K562 (cell line): ENCODE measurements at regions not wholly inside any gene's neighbourhood (a gene's known extent, or its start where the extent isn't known, plus 50 kb on each side); places are given as distances from the start of the nearest gene placed in this dataset.

ENCODE experiments used
- MTF1 ChIP-seq: fragments of 250-450 bp; sonication (Bioruptor Pico); IDR thresholded peaks from 2 replicates; pipeline ENCODE4 v1.9.0; 2021; ENCODE audit warnings: moderate library complexity, mild to moderate bottlenecking, inconsistent platforms, borderline replicate concordance
- ZNF561 ChIP-seq: fragments of 450-650 bp; formaldehyde crosslinking; conservative IDR thresholded peaks from 2 replicates; pipeline ENCODE4 v1.4.0; 2020; ENCODE audit warnings: mild to moderate bottlenecking, moderate library complexity
- TF ChIP-seq, protein P1 (sequence below): fragments of 150-350 bp; IDR thresholded peaks from 2 replicates; pipeline ENCODE4 v1.6.1; 2014; ENCODE audit warnings: low read depth, mild to moderate bottlenecking, low read length, borderline replicate concordance

DNA sequence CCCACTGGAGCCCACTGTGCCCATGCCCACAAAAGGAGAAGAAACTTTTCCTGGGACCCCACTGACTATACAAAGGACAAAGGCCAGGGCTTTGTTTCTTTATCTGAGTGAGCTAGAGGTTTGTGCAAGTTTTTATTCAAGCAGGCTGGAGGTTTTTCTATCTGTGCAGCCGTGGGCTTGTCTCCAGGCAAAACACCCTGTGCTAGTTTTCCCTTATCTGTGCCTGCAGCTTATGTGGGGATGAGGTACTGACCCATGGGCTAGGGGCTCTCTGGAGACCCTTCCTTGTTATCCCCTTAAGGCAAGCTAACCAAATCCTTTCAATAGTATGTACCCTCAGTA lies 545.5 kb downstream of the ZPLD1 start:
- TF ChIP-seq ZNF561 (no peak), MTF1 (CRISPR knock-in tag) (no peak)
- TF ChIP-seq, protein P1, sequence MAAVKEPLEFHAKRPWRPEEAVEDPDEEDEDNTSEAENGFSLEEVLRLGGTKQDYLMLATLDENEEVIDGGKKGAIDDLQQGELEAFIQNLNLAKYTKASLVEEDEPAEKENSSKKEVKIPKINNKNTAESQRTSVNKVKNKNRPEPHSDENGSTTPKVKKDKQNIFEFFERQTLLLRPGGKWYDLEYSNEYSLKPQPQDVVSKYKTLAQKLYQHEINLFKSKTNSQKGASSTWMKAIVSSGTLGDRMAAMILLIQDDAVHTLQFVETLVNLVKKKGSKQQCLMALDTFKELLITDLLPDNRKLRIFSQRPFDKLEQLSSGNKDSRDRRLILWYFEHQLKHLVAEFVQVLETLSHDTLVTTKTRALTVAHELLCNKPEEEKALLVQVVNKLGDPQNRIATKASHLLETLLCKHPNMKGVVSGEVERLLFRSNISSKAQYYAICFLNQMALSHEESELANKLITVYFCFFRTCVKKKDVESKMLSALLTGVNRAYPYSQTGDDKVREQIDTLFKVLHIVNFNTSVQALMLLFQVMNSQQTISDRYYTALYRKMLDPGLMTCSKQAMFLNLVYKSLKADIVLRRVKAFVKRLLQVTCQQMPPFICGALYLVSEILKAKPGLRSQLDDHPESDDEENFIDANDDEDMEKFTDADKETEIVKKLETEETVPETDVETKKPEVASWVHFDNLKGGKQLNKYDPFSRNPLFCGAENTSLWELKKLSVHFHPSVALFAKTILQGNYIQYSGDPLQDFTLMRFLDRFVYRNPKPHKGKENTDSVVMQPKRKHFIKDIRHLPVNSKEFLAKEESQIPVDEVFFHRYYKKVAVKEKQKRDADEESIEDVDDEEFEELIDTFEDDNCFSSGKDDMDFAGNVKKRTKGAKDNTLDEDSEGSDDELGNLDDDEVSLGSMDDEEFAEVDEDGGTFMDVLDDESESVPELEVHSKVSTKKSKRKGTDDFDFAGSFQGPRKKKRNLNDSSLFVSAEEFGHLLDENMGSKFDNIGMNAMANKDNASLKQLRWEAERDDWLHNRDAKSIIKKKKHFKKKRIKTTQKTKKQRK, result no peak
